ENCODE measurements at regions not wholly inside any gene's neighbourhood (a gene's known extent, or its start where the extent isn't known, plus 50 kb on each side); places are given as distances from the start of the nearest gene placed in this dataset.
"Not testable (repeated sequence)": the region's sequence is repeated elsewhere in the genome, so short reads cannot be mapped to it uniquely, and the experiment has no call there.

DNA sequence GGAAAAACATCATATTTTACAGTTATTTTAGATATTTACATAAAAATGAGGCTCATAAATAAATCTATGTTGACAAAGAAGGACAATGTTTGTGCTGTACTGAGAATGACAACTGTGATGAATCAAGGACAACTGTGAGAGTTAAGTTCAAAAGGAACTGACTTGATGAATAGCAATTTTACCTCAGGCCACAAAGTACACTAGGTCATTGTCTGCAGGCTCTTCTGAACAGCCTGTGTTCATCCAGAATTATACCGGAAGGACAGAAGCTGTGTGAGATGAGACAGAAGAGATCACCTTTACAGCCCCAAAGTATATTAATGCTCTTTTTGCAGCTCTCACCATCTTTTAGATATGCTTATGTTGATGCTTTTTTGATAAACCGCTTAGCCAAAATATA lies 2375.5 kb upstream of the PCDH20 start:
- not testable (repeated sequence) for TF ChIP-seq MAFK (IDR thresholded peaks at IDR 0.05; ENCODE audit: low read depth, low read length); MXI1 (IDR thresholded peaks at IDR 0.05; ENCODE audit: borderline replicate concordance, low read depth, low read length); RCOR1 (IDR thresholded peaks at IDR 0.05; ENCODE audit: insufficient replicate concordance, low read length); POLR2A (IDR thresholded peaks at IDR 0.05; ENCODE audit: low read depth, low read length); RFX5 (IDR thresholded peaks at IDR 0.05; ENCODE audit: low read depth, low read length); BHLHE40 (IDR thresholded peaks at IDR 0.05; ENCODE audit: low read depth, low read length)
- TF ChIP-seq, protein P1, sequence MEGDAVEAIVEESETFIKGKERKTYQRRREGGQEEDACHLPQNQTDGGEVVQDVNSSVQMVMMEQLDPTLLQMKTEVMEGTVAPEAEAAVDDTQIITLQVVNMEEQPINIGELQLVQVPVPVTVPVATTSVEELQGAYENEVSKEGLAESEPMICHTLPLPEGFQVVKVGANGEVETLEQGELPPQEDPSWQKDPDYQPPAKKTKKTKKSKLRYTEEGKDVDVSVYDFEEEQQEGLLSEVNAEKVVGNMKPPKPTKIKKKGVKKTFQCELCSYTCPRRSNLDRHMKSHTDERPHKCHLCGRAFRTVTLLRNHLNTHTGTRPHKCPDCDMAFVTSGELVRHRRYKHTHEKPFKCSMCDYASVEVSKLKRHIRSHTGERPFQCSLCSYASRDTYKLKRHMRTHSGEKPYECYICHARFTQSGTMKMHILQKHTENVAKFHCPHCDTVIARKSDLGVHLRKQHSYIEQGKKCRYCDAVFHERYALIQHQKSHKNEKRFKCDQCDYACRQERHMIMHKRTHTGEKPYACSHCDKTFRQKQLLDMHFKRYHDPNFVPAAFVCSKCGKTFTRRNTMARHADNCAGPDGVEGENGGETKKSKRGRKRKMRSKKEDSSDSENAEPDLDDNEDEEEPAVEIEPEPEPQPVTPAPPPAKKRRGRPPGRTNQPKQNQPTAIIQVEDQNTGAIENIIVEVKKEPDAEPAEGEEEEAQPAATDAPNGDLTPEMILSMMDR (conservative IDR thresholded peaks at IDR 0.05; ENCODE audit: low read depth, low read length): not testable (repeated sequence)
